Prostate gland (tissue), 2 donors: ENCODE measurements at regions not wholly inside any gene's neighbourhood (a gene's known extent, or its start where the extent isn't known, plus 50 kb on each side); places are given as distances from the start of the nearest gene placed in this dataset.

Source experiments
- DNase-seq: peaks from one replicate; pipeline ENCODE4 v3.0.0-alpha.2; 2019; ENCODE audit warnings: low spot score
- H3K27ac ChIP-seq, 2 donors: fragments of 200-600 bp; sonication (generic); 2 replicates each; pipeline ENCODE4 v1.5.1; 2017 to 2019
- H3K27me3 ChIP-seq: fragments of 200-600 bp; sonication (generic); replicated peaks from 2 replicates; pipeline ENCODE4 v1.5.1; 2019; ENCODE audit not compliant: insufficient read depth
- H3K36me3 ChIP-seq, 2 donors: fragments of 200-600 bp; sonication (generic); 1 replicate in 1 of 2; 2 replicates in 1 of 2; pipeline versions ENCODE4 v1.5.1 to v1.8.1; 2017 to 2019
- H3K4me1 ChIP-seq: fragments of 200-600 bp; sonication (generic); replicated peaks from 2 replicates; pipeline ENCODE4 v1.5.1; 2019
- H3K4me3 ChIP-seq, 2 donors: fragments of 200-600 bp; sonication (generic); 2 replicates each; pipeline ENCODE4 v1.5.1; 2017 to 2019
- H3K9me3 ChIP-seq: fragments of 200-600 bp; sonication (generic); 2 replicates; pipeline ENCODE4 v1.5.1; 2017
- CTCF ChIP-seq, 4 experiments: fragments of 200-600 bp in 2 of 4; fragments of 450-650 bp in 2 of 4; sonication (generic) in 2 of 4; IDR thresholded peaks; 1 replicate in 3 of 4; 2 replicates in 1 of 4; pipeline ENCODE4 v1.5.1; 2016 to 2019; ENCODE audit warnings: antibody characterized with exemption in 4 of 4, mild to moderate bottlenecking in 2 of 4, moderate library complexity in 2 of 4
- POLR2A ChIP-seq: fragments of 450-650 bp; IDR thresholded peaks from one replicate; pipeline ENCODE4 v1.6.1; 2016; ENCODE audit warnings: antibody characterized with exemption, mild to moderate bottlenecking
- POLR2AphosphoS5 ChIP-seq: sonication (generic); formaldehyde crosslinking; IDR thresholded peaks from one replicate; pipeline ENCODE4 v1.6.1; 2017; ENCODE audit warnings: antibody characterized with exemption
- WGBS: methylation state at CpG from one replicate; pipeline ENCODE4 v1.1.5; 2018; 5-methylcytosine and 5-hydroxymethylcytosine counted together
- intact Hi-C: fragments of 100-400 bp; cut with DNase I; formaldehyde crosslinking; loops from one replicate; pipeline ENCODE4 v1.14.2; 2022

GRCh38 chr5:89723907-89724306 is 685.6 kb downstream of the CETN3 start:
- Histone ChIP-seq H3K27me3 (no peaks in the 10 kb centered on the region), H3K4me1 (no peaks in the 10 kb centered on the region), H3K4me3 (no peak overlapping the region), H3K9me3 (no peaks in the 10 kb centered on the region), H3K27ac (no peak overlapping the region), H3K36me3 (no peaks in the 10 kb centered on the region)
- 83% methylated on average over 2 of the region's 2 CpGs for WGBS
- intact Hi-C loops = no loop called here
- no peak for DNase-seq
- TF ChIP-seq CTCF (IDR thresholded peaks at IDR 0.05) (no peak), POLR2A (no peak)

GRCh38 chr5:89722538-89722937 is 687.0 kb downstream of the CETN3 start:
- Histone ChIP-seq H3K36me3 (no peaks in the 10 kb centered on the region), H3K27me3 (no peaks in the 10 kb centered on the region), H3K9me3 (no peaks in the 10 kb centered on the region), H3K4me3 (no peak overlapping the region), H3K4me1 (no peaks in the 10 kb centered on the region), H3K27ac (no peak overlapping the region)
- intact Hi-C loops = no loop called here
- 74% methylated on average over 4 of the region's 4 CpGs for WGBS
- TF ChIP-seq POLR2AphosphoS5 (no peak), CTCF (IDR thresholded peaks at IDR 0.05) (no peak), POLR2A (no peak)
- DNase-seq = no peak

- DNase-seq = no peak
- Histone ChIP-seq H3K27ac (no peak overlapping the region), H3K27me3 (no peaks in the 10 kb centered on the region), H3K9me3 (no peaks in the 10 kb centered on the region), H3K4me1 (no peaks in the 10 kb centered on the region), H3K36me3 (no peaks in the 10 kb centered on the region), H3K4me3 (no peak overlapping the region)
- intact Hi-C loops = no loop called here
- TF ChIP-seq POLR2AphosphoS5 (no peak), POLR2A (no peak), CTCF (IDR thresholded peaks at IDR 0.05) (no peak)
These were observed 687.6 kb downstream of the CETN3 start for GRCh38 chr5:89721931-89722330.

GRCh38 chr5:89721353-89721752 is 688.2 kb downstream of the CETN3 start:
- no peaks in the 10 kb centered on the region for H3K27me3 ChIP-seq
- H3K4me3 ChIP-seq = no peak overlapping the region
- intact Hi-C loops = no loop called here
- DNase-seq = no peak
- no peak for TF ChIP-seq CTCF (IDR thresholded peaks at IDR 0.05)
- no peak for TF ChIP-seq POLR2AphosphoS5
- TF ChIP-seq POLR2A = no peak
- H3K9me3 ChIP-seq = no peaks in the 10 kb centered on the region
- no peak overlapping the region for H3K27ac ChIP-seq
- no peaks in the 10 kb centered on the region for H3K4me1 ChIP-seq
- 74% methylated on average over 2 of the region's 2 CpGs for WGBS
- no peaks in the 10 kb centered on the region for H3K36me3 ChIP-seq

GRCh38 chr5:89712134-89712700 is 697.3 kb downstream of the CETN3 start:
- no peaks in the 10 kb centered on the region for H3K27me3 ChIP-seq
- intact Hi-C loops = no loop called here
- H3K9me3 ChIP-seq = no peaks in the 10 kb centered on the region
- no peak overlapping the region for H3K4me3 ChIP-seq
- H3K27ac ChIP-seq = no peak overlapping the region
- 93% methylated on average over 3 of the region's 3 CpGs for WGBS
- no peaks in the 10 kb centered on the region for H3K36me3 ChIP-seq
- TF ChIP-seq CTCF (IDR thresholded peaks at IDR 0.05) (no peak), POLR2AphosphoS5 (no peak), POLR2A (no peak)
- DNase-seq = no peak
- H3K4me1 ChIP-seq = no peaks in the 10 kb centered on the region
